ENCODE measurements at regions not wholly inside any gene's neighbourhood (a gene's known extent, or its start where the extent isn't known, plus 50 kb on each side); places are given as distances from the start of the nearest gene placed in this dataset.

- intact Hi-C loops (cut with DNase I; ENCODE audit: low total_unique reads) = no loop called here
- no peaks in the 10 kb centered on the region for H3K9me3 ChIP-seq
- H3K4me1 ChIP-seq = no peaks in the 10 kb centered on the region
- no peak overlapping the region for H3K4me3 ChIP-seq
- TF ChIP-seq CTCF (IDR thresholded peaks at IDR 0.05 in 8 of 11, conservative IDR thresholded peaks at IDR 0.05 in 3 of 11) = no peak
- no peak for TF ChIP-seq POLR2A (IDR thresholded peaks at IDR 0.05)
- WGBS, 5 donors = 38 to 63% (median 44%) methylated on average over 1 of the region's 1 CpG
- no peak overlapping the region for H3K27ac ChIP-seq
- no peaks in the 10 kb centered on the region for H3K36me3 ChIP-seq
- no peaks in the 10 kb centered on the region for H3K27me3 ChIP-seq (replicated peaks in 1 of 7)
- no peak for DNase-seq
Observed at GRCh38 chr2:142581491-142581890, 296.0 kb upstream of the KYNU start.

GRCh38 chr2:142580691-142581090 is 296.8 kb upstream of the KYNU start:
- H3K36me3 ChIP-seq = no peaks in the 10 kb centered on the region
- TF ChIP-seq CTCF (IDR thresholded peaks at IDR 0.05 in 8 of 11, conservative IDR thresholded peaks at IDR 0.05 in 3 of 11) (no peak), POLR2A (IDR thresholded peaks at IDR 0.05) (no peak), POLR2AphosphoS5 (IDR thresholded peaks at IDR 0.05) (no peak)
- intact Hi-C loops (cut with DNase I; ENCODE audit: low total_unique reads) = no loop called here
- no peak overlapping the region for H3K4me3 ChIP-seq
- no peak for DNase-seq
- no peaks in the 10 kb centered on the region for H3K4me1 ChIP-seq
- no peaks in the 10 kb centered on the region for H3K27me3 ChIP-seq (replicated peaks in 1 of 7)
- H3K9me3 ChIP-seq = no peaks in the 10 kb centered on the region
- WGBS, 5 donors = 83 to 90% (median 86%) methylated on average over 5 of the region's 5 CpGs
- H3K27ac ChIP-seq = no peak overlapping the region

GRCh38 chr2:142575561-142575960 is 301.9 kb upstream of the KYNU start:
- DNase-seq = no peak
- Histone ChIP-seq H3K27ac (no peak overlapping the region), H3K4me3 (no peak overlapping the region), H3K9me3 (no peaks in the 10 kb centered on the region), H3K36me3 (no peaks in the 10 kb centered on the region), H3K27me3 (replicated peaks in 1 of 7) (no peaks in the 10 kb centered on the region), H3K4me1 (no peaks in the 10 kb centered on the region)
- TF ChIP-seq POLR2A (IDR thresholded peaks at IDR 0.05) (no peak), CTCF (IDR thresholded peaks at IDR 0.05 in 8 of 11, conservative IDR thresholded peaks at IDR 0.05 in 3 of 11) (no peak), POLR2AphosphoS5 (IDR thresholded peaks at IDR 0.05) (no peak)
- WGBS, 5 donors = 37 to 76% (median 52%) methylated on average over 1 of the region's 1 CpG
- intact Hi-C loops (cut with DNase I; ENCODE audit: low total_unique reads) = no loop called here

GRCh38 chr2:142574388-142574787 is 303.1 kb upstream of the KYNU start:
- Histone ChIP-seq H3K4me1 (no peaks in the 10 kb centered on the region), H3K27me3 (replicated peaks in 1 of 7) (no peaks in the 10 kb centered on the region), H3K36me3 (no peaks in the 10 kb centered on the region), H3K9me3 (no peaks in the 10 kb centered on the region), H3K4me3 (no peak overlapping the region), H3K27ac (no peak overlapping the region)
- no peak for DNase-seq
- intact Hi-C loops (cut with DNase I; ENCODE audit: low total_unique reads) = no loop called here
- TF ChIP-seq POLR2A (IDR thresholded peaks at IDR 0.05) = no peak
- no peak for TF ChIP-seq POLR2AphosphoS5 (IDR thresholded peaks at IDR 0.05)
- no peak for TF ChIP-seq CTCF (IDR thresholded peaks at IDR 0.05 in 8 of 11, conservative IDR thresholded peaks at IDR 0.05 in 3 of 11)
